Spleen (tissue), 11 donors: ENCODE measurements at regions not wholly inside any gene's neighbourhood (a gene's known extent, or its start where the extent isn't known, plus 50 kb on each side); places are given as distances from the start of the nearest gene placed in this dataset.

Source experiments
- DNase-seq: peaks from one replicate; pipeline ENCODE4 v3.0.0-alpha.2; 2020
- H3K27ac ChIP-seq, 8 donors: fragments of 200-600 bp; sonication (generic) in 7 of 8; 1 replicate in 4 of 8; 2 replicates in 4 of 8; pipeline versions ENCODE4 v1.5.0 to v1.8.0; 2016 to 2021; ENCODE audit warnings: inconsistent platforms in 4 of 8, mild to moderate bottlenecking in 4 of 8, moderate library complexity in 1 of 8
- H3K27me3 ChIP-seq, 7 donors: fragments of 200-600 bp; sonication (generic) in 6 of 7; replicated peaks in 1 of 7; 1 replicate in 4 of 7; 2 replicates in 3 of 7; pipeline versions ENCODE4 v1.5.0 to v1.8.0; 2016 to 2021; ENCODE audit warnings: inconsistent platforms in 3 of 7, mild to moderate bottlenecking in 1 of 7
- H3K36me3 ChIP-seq, 6 donors: fragments of 200-600 bp; sonication (generic) in 5 of 6; 1 replicate in 4 of 6; 2 replicates in 2 of 6; pipeline versions ENCODE4 v1.5.0 to v1.8.0; 2016 to 2021; ENCODE audit warnings: inconsistent platforms in 2 of 6
- H3K4me1 ChIP-seq, 6 donors: fragments of 200-600 bp; sonication (generic) in 5 of 6; 1 replicate in 3 of 6; 2 replicates in 3 of 6; pipeline versions ENCODE4 v1.5.0 to v1.8.0; 2016 to 2021; ENCODE audit warnings: inconsistent platforms in 3 of 6
- H3K4me3 ChIP-seq, 8 donors: fragments of 200-600 bp; sonication (generic) in 7 of 8; 1 replicate in 4 of 8; 2 replicates in 4 of 8; pipeline versions ENCODE4 v1.5.0 to v1.8.0; 2016 to 2021; ENCODE audit warnings: inconsistent platforms in 4 of 8, mild to moderate bottlenecking in 4 of 8, moderate library complexity in 2 of 8
- H3K9me3 ChIP-seq, 8 donors: fragments of 200-600 bp; sonication (generic) in 7 of 8; 1 replicate in 4 of 8; 2 replicates in 4 of 8; pipeline versions ENCODE4 v1.5.0 to v1.8.0; 2016 to 2021; ENCODE audit warnings: inconsistent platforms in 4 of 8
- POLR2A ChIP-seq, 3 donors: fragments of 450-650 bp; IDR thresholded peaks; one replicate each; pipeline ENCODE4 v1.5.1; 2017; ENCODE audit warnings: antibody characterized with exemption in 3 of 3, mild to moderate bottlenecking in 1 of 3
- POLR2AphosphoS5 ChIP-seq, 3 donors: sonication (generic); formaldehyde crosslinking; IDR thresholded peaks; one replicate each; pipeline ENCODE4 v1.5.1; 2017; ENCODE audit warnings: antibody characterized with exemption in 3 of 3
- WGBS, 5 donors: extraction: QIAGEN DNeasy Blood & Tissue Kit in 3 of 5; methylation state at CpG; one replicate each; pipeline versions ENCODE4 v1.1.5 to v1.1.7; 2013 to 2018; 5-methylcytosine and 5-hydroxymethylcytosine counted together
- intact Hi-C: fragments of 100-400 bp; cut with DNase I; formaldehyde crosslinking; loops from one replicate; pipeline ENCODE4 v1.15.0; 2023; ENCODE audit warnings: low total_unique reads
- TF ChIP-seq, protein P1 (sequence below), 11 experiments: fragments of 200-600 bp in 7 of 11; fragments of 450-650 bp in 4 of 11; sonication (generic) in 4 of 11; IDR thresholded peaks in 8 of 11; conservative IDR thresholded peaks in 3 of 11; 1 replicate in 7 of 11; 2 replicates in 4 of 11; pipeline versions ENCODE4 v1.4.0 to v1.8.0; 2016 to 2021; ENCODE audit warnings: antibody characterized with exemption in 11 of 11, inconsistent platforms in 4 of 11, mild to moderate bottlenecking in 1 of 11
- donor health status: healthy with polysubstance abuse.
- donor health status: DM: no; HTN: no; CAD: no; lungs with moderate emphysema.
- donor health status: DM: no; HTN: no; CAD: no.
- donor health status: Bipolar disorder and iron deficiency.
- donor health status: healthy.
- donor health status: DM: no; HTN: no; CAD: no.
- donor health status: DM: yes; HTN: yes; CAD: no.

GRCh38 chr2:217149087-217149660 is 289.3 kb upstream of the TNP1 start:
- Histone ChIP-seq H3K4me3 (no peak overlapping the region), H3K27me3 (peaks cover 0 to 19% (median 0%) of the 10 kb centered on the region in 7 donors), H3K36me3 (no peaks in the 10 kb centered on the region), H3K4me1 (no peaks in the 10 kb centered on the region), H3K9me3 (no peaks in the 10 kb centered on the region), H3K27ac (no peak overlapping the region)
- 70 to 79% (median 73%) methylated on average over 4 of the region's 4 CpGs for WGBS, 5 donors
- intact Hi-C loops, result no loop called here
- no peak for DNase-seq
- TF ChIP-seq POLR2AphosphoS5 (IDR thresholded peaks at IDR 0.05) (no peak), POLR2A (IDR thresholded peaks at IDR 0.05) (no peak)
- TF ChIP-seq, protein P1, sequence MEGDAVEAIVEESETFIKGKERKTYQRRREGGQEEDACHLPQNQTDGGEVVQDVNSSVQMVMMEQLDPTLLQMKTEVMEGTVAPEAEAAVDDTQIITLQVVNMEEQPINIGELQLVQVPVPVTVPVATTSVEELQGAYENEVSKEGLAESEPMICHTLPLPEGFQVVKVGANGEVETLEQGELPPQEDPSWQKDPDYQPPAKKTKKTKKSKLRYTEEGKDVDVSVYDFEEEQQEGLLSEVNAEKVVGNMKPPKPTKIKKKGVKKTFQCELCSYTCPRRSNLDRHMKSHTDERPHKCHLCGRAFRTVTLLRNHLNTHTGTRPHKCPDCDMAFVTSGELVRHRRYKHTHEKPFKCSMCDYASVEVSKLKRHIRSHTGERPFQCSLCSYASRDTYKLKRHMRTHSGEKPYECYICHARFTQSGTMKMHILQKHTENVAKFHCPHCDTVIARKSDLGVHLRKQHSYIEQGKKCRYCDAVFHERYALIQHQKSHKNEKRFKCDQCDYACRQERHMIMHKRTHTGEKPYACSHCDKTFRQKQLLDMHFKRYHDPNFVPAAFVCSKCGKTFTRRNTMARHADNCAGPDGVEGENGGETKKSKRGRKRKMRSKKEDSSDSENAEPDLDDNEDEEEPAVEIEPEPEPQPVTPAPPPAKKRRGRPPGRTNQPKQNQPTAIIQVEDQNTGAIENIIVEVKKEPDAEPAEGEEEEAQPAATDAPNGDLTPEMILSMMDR (IDR thresholded peaks at IDR 0.05 in 8 of 11, conservative IDR thresholded peaks at IDR 0.05 in 3 of 11), result no peak

- peaks cover 0 to 5% (median 4%) of the 10 kb centered on the region in 8 donors for H3K9me3 ChIP-seq
- intact Hi-C loops, result no loop called here
Measured at GRCh38 chr2:217147818-217148217, 288.0 kb upstream of the TNP1 start.

DNA sequence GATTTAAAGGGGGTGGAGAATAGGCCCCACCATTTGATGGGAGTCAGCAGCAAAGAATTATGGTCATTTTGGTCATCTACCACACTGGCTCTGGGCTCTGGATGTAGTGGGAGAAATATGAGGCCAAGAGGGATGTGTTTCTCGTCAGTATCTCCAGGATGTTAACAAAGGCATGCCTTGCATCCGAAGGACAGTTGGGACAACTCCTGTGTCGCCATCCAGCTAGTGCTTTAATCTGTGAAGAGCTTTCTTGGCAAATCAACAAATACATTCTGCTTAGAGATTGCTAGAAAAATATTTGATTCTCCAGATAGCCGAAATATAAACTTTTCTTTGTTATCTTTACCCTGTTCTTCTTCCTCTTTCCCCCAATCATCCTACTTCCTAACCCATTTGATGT is 287.1 kb upstream of the TNP1 start:
- TF ChIP-seq POLR2A (IDR thresholded peaks at IDR 0.05) (no peak), POLR2AphosphoS5 (IDR thresholded peaks at IDR 0.05) (no peak)
- TF ChIP-seq, protein P1 (IDR thresholded peaks at IDR 0.05 in 8 of 11, conservative IDR thresholded peaks at IDR 0.05 in 3 of 11), result no peak
- no peak overlapping the region for H3K27ac ChIP-seq
- 85 to 96% (median 89%) methylated on average over 4 of the region's 4 CpGs for WGBS, 5 donors
- H3K27me3 ChIP-seq, result peaks cover 0 to 19% (median 0%) of the 10 kb centered on the region in 7 donors
- H3K4me1 ChIP-seq, result no peaks in the 10 kb centered on the region
- peaks cover 0 to 14% (median 13%) of the 10 kb centered on the region in 8 donors for H3K9me3 ChIP-seq
- intact Hi-C loops, result no loop called here
- H3K4me3 ChIP-seq, result no peak overlapping the region
- no peak for DNase-seq
- H3K36me3 ChIP-seq, result no peaks in the 10 kb centered on the region

More at GRCh38 chr2:217147818-217148217, 288.0 kb upstream of the TNP1 start:
- DNase-seq, result no peak
- TF ChIP-seq POLR2A (IDR thresholded peaks at IDR 0.05) (no peak), POLR2AphosphoS5 (IDR thresholded peaks at IDR 0.05) (no peak)
- TF ChIP-seq, protein P1 (IDR thresholded peaks at IDR 0.05 in 8 of 11, conservative IDR thresholded peaks at IDR 0.05 in 3 of 11), result no peak
- peaks cover 0 to 19% (median 0%) of the 10 kb centered on the region in 7 donors for H3K27me3 ChIP-seq
- H3K4me1 ChIP-seq, result no peaks in the 10 kb centered on the region
- WGBS, 5 donors, result 70 to 90% (median 80%) methylated on average over 2 of the region's 2 CpGs
- H3K4me3 ChIP-seq, result no peak overlapping the region
- no peaks in the 10 kb centered on the region for H3K36me3 ChIP-seq
- H3K27ac ChIP-seq, result no peak overlapping the region

DNA sequence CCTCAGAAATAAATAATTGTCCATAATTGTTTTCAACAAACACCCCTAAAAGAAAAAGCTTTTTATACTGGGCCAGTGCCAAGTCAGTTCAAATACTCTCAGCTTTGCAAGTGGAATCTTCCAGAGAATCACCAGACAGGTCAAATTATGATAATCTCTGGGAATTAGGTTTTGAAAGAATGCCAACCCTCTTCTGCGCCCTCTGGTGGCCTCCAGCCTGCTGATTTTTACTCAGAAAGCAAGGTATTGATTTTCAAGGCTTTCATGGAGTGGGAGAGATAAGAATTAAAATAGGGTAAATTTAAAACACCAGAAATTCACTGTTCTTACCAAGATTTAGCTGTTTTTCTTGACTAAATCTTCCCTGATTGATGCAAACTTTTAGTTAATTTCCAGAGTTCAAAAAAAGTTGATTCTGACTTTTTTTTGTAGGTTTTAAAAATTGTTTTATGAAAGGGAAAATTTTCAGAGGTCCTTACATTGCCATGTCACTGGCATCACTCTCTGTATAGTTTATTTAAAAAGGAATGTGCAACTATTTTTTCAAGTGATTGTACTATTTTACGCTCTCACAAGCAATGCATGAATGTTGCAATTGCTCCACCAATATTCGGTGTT is 282.9 kb upstream of the TNP1 start:
- H3K27me3 ChIP-seq, result peaks cover 0 to 5% (median 0%) of the 10 kb centered on the region in 7 donors
- DNase-seq, result no peak
- intact Hi-C loops, result no loop called here
- TF ChIP-seq, protein P1 (IDR thresholded peaks at IDR 0.05 in 8 of 11, conservative IDR thresholded peaks at IDR 0.05 in 3 of 11), result peak in 4 of 11 experiments; percentile 23 to 32 (median 28)
- TF ChIP-seq POLR2A (IDR thresholded peaks at IDR 0.05), result no peak
- TF ChIP-seq POLR2AphosphoS5 (IDR thresholded peaks at IDR 0.05), result no peak
- WGBS, 5 donors, result 75 to 83% (median 82%) methylated on average over 3 of the region's 3 CpGs
- no peaks in the 10 kb centered on the region for H3K4me1 ChIP-seq
- H3K27ac ChIP-seq, result no peak overlapping the region
- H3K4me3 ChIP-seq, result no peak overlapping the region
- H3K9me3 ChIP-seq, result peaks cover 2 to 56% (median 54%) of the 10 kb centered on the region in 8 donors
- no peaks in the 10 kb centered on the region for H3K36me3 ChIP-seq
